ENCODE measurements at regions not wholly inside any gene's neighbourhood (a gene's known extent, or its start where the extent isn't known, plus 50 kb on each side); places are given as distances from the start of the nearest gene placed in this dataset.
"Not testable (repeated sequence)": the region's sequence is repeated elsewhere in the genome, so short reads cannot be mapped to it uniquely, and the experiment has no call there.

GRCh38 chr13:42445354-42445753, 128.6 kb upstream of the TNFSF11 start:
- TF ChIP-seq TAF1 (IDR thresholded peaks at IDR 0.05; ENCODE audit: low read depth) (no peak), MXI1 (conservative IDR thresholded peaks at IDR 0.05; ENCODE audit: poor library complexity, severe bottlenecking) (no peak), EP300 (conservative IDR thresholded peaks at IDR 0.05; ENCODE audit: poor library complexity, severe bottlenecking) (no peak), RAD21 (conservative IDR thresholded peaks at IDR 0.05) (no peak), SMC3 (conservative IDR thresholded peaks at IDR 0.05; ENCODE audit: poor library complexity) (no peak), EZH2 (IDR thresholded peaks at IDR 0.05; ENCODE audit: borderline replicate concordance, insufficient read depth, low read length, poor library complexity, severe bottlenecking) (no peak), POLR2AphosphoS5 (IDR thresholded peaks at IDR 0.05) (no peak)
- TF ChIP-seq, protein P1, sequence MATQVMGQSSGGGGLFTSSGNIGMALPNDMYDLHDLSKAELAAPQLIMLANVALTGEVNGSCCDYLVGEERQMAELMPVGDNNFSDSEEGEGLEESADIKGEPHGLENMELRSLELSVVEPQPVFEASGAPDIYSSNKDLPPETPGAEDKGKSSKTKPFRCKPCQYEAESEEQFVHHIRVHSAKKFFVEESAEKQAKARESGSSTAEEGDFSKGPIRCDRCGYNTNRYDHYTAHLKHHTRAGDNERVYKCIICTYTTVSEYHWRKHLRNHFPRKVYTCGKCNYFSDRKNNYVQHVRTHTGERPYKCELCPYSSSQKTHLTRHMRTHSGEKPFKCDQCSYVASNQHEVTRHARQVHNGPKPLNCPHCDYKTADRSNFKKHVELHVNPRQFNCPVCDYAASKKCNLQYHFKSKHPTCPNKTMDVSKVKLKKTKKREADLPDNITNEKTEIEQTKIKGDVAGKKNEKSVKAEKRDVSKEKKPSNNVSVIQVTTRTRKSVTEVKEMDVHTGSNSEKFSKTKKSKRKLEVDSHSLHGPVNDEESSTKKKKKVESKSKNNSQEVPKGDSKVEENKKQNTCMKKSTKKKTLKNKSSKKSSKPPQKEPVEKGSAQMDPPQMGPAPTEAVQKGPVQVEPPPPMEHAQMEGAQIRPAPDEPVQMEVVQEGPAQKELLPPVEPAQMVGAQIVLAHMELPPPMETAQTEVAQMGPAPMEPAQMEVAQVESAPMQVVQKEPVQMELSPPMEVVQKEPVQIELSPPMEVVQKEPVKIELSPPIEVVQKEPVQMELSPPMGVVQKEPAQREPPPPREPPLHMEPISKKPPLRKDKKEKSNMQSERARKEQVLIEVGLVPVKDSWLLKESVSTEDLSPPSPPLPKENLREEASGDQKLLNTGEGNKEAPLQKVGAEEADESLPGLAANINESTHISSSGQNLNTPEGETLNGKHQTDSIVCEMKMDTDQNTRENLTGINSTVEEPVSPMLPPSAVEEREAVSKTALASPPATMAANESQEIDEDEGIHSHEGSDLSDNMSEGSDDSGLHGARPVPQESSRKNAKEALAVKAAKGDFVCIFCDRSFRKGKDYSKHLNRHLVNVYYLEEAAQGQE (IDR thresholded peaks at IDR 0.05; ENCODE audit: borderline replicate concordance): no peak
- Histone ChIP-seq H3F3A (ENCODE audit: insufficient read depth, low read length, poor library complexity, severe bottlenecking) (no peaks in the 10 kb centered on the region), H3K27ac (ENCODE audit: low read length) (no peak overlapping the region), H3K4me2 (ENCODE audit: low read length) (no peak overlapping the region), H3K4me3 (ENCODE audit: low read length) (no peak overlapping the region), H3K36me3 (ENCODE audit: insufficient read depth, low read length) (no peaks in the 10 kb centered on the region), H2AFZ (ENCODE audit: low read depth, low read length) (no peak overlapping the region), H4K20me1 (ENCODE audit: insufficient read depth) (no peaks in the 10 kb centered on the region), H3K27me3 (ENCODE audit: insufficient read depth, low read depth, low read length) (no peaks in the 10 kb centered on the region), H3K79me2 (replicated peaks; ENCODE audit: insufficient read depth, low read length) (no peaks in the 10 kb centered on the region), H3K9ac (ENCODE audit: low read length) (no peak overlapping the region), H3K9me2 (ENCODE audit: insufficient read depth, low read length) (no peaks in the 10 kb centered on the region), H3K9me3 (ENCODE audit: low read length) (peaks cover 13% of the 10 kb centered on the region)

DNA sequence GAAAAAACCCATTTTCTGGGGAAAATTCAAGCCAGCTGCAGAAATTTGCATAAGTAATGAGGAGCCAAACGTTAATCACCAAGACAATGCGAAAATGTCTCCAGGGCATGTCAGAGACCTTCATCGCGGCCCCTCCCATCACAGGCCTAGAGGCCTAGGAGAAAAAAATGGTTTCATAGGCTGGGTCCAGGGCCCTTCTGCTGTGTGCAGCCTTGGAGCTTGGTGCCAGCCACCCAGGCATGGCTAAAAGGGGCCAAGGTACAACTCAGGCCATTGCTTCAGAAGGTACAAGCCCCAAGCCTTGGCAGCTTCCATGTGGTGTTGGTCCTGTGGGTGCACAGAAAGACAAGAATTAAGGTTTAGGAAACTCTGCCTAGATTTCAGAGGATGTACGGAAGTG, 127.4 kb upstream of the TNFSF11 start:
- peaks cover 13% of the 10 kb centered on the region for H3K9me3 ChIP-seq (ENCODE audit: low read length)
- H3K4me3 ChIP-seq (ENCODE audit: low read length); H3K27me3 ChIP-seq (ENCODE audit: insufficient read depth, low read depth, low read length); H3K36me3 ChIP-seq (ENCODE audit: insufficient read depth, low read length); H2AFZ ChIP-seq (ENCODE audit: low read depth, low read length); H4K20me1 ChIP-seq (ENCODE audit: insufficient read depth); H3K79me2 ChIP-seq (replicated peaks; ENCODE audit: insufficient read depth, low read length); H3F3A ChIP-seq (ENCODE audit: insufficient read depth, low read length, poor library complexity, severe bottlenecking); H3K27ac ChIP-seq (ENCODE audit: low read length); H3K9ac ChIP-seq (ENCODE audit: low read length); H3K9me2 ChIP-seq (ENCODE audit: insufficient read depth, low read length); H3K4me2 ChIP-seq (ENCODE audit: low read length): not testable (repeated sequence)

- no peak overlapping the region for H2AFZ ChIP-seq (ENCODE audit: low read depth, low read length)
- no peaks in the 10 kb centered on the region for H3K9me3 ChIP-seq (ENCODE audit: low read length)
- H3K9me2 ChIP-seq (ENCODE audit: insufficient read depth, low read length): no peaks in the 10 kb centered on the region
- H3K4me2 ChIP-seq (ENCODE audit: low read length): no peak overlapping the region
- H3K79me2 ChIP-seq (replicated peaks; ENCODE audit: insufficient read depth, low read length): no peaks in the 10 kb centered on the region
- no peak overlapping the region for H3K4me3 ChIP-seq (ENCODE audit: low read length)
- no peaks in the 10 kb centered on the region for H3K36me3 ChIP-seq (ENCODE audit: insufficient read depth, low read length)
- TF ChIP-seq MXI1 (conservative IDR thresholded peaks at IDR 0.05; ENCODE audit: poor library complexity, severe bottlenecking): no peak
- TF ChIP-seq POLR2AphosphoS5 (IDR thresholded peaks at IDR 0.05): no peak
- TF ChIP-seq, protein P1 (IDR thresholded peaks at IDR 0.05; ENCODE audit: borderline replicate concordance): no peak
- TF ChIP-seq TAF1 (IDR thresholded peaks at IDR 0.05; ENCODE audit: low read depth): no peak
- no peak for TF ChIP-seq RAD21 (conservative IDR thresholded peaks at IDR 0.05)
- TF ChIP-seq CTCF (IDR thresholded peaks at IDR 0.05; ENCODE audit: poor library complexity, severe bottlenecking): no peak
- no peak for TF ChIP-seq SMC3 (conservative IDR thresholded peaks at IDR 0.05; ENCODE audit: poor library complexity)
- no peak for TF ChIP-seq EP300 (conservative IDR thresholded peaks at IDR 0.05; ENCODE audit: poor library complexity, severe bottlenecking)
- TF ChIP-seq EZH2 (IDR thresholded peaks at IDR 0.05; ENCODE audit: borderline replicate concordance, insufficient read depth, low read length, poor library complexity, severe bottlenecking): no peak
- no peaks in the 10 kb centered on the region for H4K20me1 ChIP-seq (ENCODE audit: insufficient read depth)
- H3K27ac ChIP-seq (ENCODE audit: low read length): no peak overlapping the region
- H3K27me3 ChIP-seq (ENCODE audit: insufficient read depth, low read depth, low read length): no peaks in the 10 kb centered on the region
- H3F3A ChIP-seq (ENCODE audit: insufficient read depth, low read length, poor library complexity, severe bottlenecking): no peaks in the 10 kb centered on the region
- no peak overlapping the region for H3K9ac ChIP-seq (ENCODE audit: low read length)
These were observed 120.8 kb upstream of the TNFSF11 start for GRCh38 chr13:42453091-42453645.

Data from neural cell (in vitro differentiated cells).